Breast epithelium (tissue), 4 donors: ENCODE measurements at regions not wholly inside any gene's neighbourhood (a gene's known extent, or its start where the extent isn't known, plus 50 kb on each side); places are given as distances from the start of the nearest gene placed in this dataset.

Experiments used
- DNase-seq, 2 donors: peaks; one replicate each; pipeline ENCODE4 v3.0.0-alpha.2; 2019; ENCODE audit warnings: low spot score in 2 of 2
- H3K27ac ChIP-seq, 2 donors: fragments of 200-600 bp; sonication (generic) in 1 of 2; one replicate each; pipeline ENCODE4 v1.5.1; 2016 to 2019; ENCODE audit warnings: mild to moderate bottlenecking in 1 of 2
- H3K27me3 ChIP-seq, 2 donors: fragments of 200-600 bp; sonication (generic) in 1 of 2; one replicate each; pipeline versions ENCODE4 v1.5.1 to v1.6.0; 2017 to 2019; ENCODE audit warnings: control low read depth in 1 of 2, mild to moderate bottlenecking in 1 of 2
- H3K36me3 ChIP-seq: fragments of 200-600 bp; one replicate; pipeline ENCODE4 v1.5.1; 2019
- H3K4me1 ChIP-seq, 2 donors: fragments of 200-600 bp; sonication (generic); one replicate each; pipeline ENCODE4 v1.5.1; 2016 to 2019; ENCODE audit warnings: control low read depth in 1 of 2
- H3K4me3 ChIP-seq, 3 donors: fragments of 200-600 bp; sonication (generic); 1 replicate in 2 of 3; 2 replicates in 1 of 3; pipeline ENCODE4 v1.5.1; 2016 to 2019; ENCODE audit warnings: mild to moderate bottlenecking in 3 of 3, moderate library complexity in 2 of 3
- H3K9me3 ChIP-seq, 2 donors: fragments of 200-600 bp; sonication (generic) in 1 of 2; one replicate each; pipeline ENCODE4 v1.5.1; 2016 to 2019; ENCODE audit warnings: control low read depth in 1 of 2
- CTCF ChIP-seq, 3 donors: fragments of 450-650 bp; IDR thresholded peaks; one replicate each; pipeline ENCODE4 v1.5.1; 2016 to 2017; ENCODE audit warnings: antibody characterized with exemption in 3 of 3, mild to moderate bottlenecking in 3 of 3, moderate library complexity in 3 of 3
- POLR2A ChIP-seq: fragments of 450-650 bp; IDR thresholded peaks from one replicate; pipeline ENCODE4 v1.6.1; 2016; ENCODE audit warnings: antibody characterized with exemption, mild to moderate bottlenecking, moderate library complexity
- POLR2AphosphoS5 ChIP-seq, 3 donors: sonication (generic); formaldehyde crosslinking; IDR thresholded peaks; one replicate each; pipeline ENCODE4 v1.6.1; 2017; ENCODE audit warnings: antibody characterized with exemption in 3 of 3
- intact Hi-C: fragments of 100-400 bp; cut with DNase I; formaldehyde crosslinking; loops from one replicate; pipeline ENCODE4 v1.15.1; 2023; ENCODE audit warnings: low total_unique reads

DNA sequence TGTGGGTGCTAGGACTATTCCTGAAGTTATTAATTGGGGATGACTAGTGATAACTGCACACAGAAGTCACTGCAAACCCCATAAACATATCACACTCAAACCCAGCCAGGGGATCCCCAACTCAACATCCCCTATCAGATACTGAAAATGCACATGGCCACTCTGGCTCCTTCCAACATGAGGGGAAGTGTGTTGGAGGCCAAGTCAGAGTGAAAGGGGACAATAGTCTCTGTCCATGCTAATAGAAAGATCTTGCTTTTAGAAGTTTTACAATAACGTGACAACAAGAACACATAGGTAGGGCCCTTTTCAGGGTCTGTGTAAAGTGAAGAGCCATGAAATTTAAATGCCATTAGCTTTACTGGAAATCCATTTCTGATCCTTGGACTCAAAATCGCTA, 98.8 kb upstream of the SEMA6A start:
- no peak for DNase-seq
- intact Hi-C loops, result no loop called here
- TF ChIP-seq CTCF (IDR thresholded peaks at IDR 0.05), result no peak
- no peak for TF ChIP-seq POLR2A
- no peak for TF ChIP-seq POLR2AphosphoS5 (IDR thresholded peaks at IDR 0.05)
- Histone ChIP-seq H3K36me3 (no peaks in the 10 kb centered on the region), H3K27ac (no peak overlapping the region), H3K4me3 (no peak overlapping the region), H3K9me3 (no peaks in the 10 kb centered on the region), H3K27me3 (no peaks in the 10 kb centered on the region), H3K4me1 (peaks cover 0 to 3% of the 10 kb centered on the region in 2 donors)

GRCh38 chr5:116672203-116672602, 97.6 kb upstream of the SEMA6A start:
- TF ChIP-seq POLR2AphosphoS5 (IDR thresholded peaks at IDR 0.05), result no peak
- TF ChIP-seq CTCF (IDR thresholded peaks at IDR 0.05), result no peak
- TF ChIP-seq POLR2A, result no peak
- intact Hi-C loops, result no loop called here
- no peak for DNase-seq

GRCh38 chr5:116671211-116671736, 96.7 kb upstream of the SEMA6A start:
- peak overlapping the region; percentile 49 to 53 for H3K27ac ChIP-seq
- no peak for DNase-seq
- H3K4me1 ChIP-seq, result peaks cover 0 to 3% of the 10 kb centered on the region in 2 donors
- no peaks in the 10 kb centered on the region for H3K27me3 ChIP-seq
- TF ChIP-seq POLR2A, result no peak
- no peak for TF ChIP-seq CTCF (IDR thresholded peaks at IDR 0.05)
- TF ChIP-seq POLR2AphosphoS5 (IDR thresholded peaks at IDR 0.05), result no peak
- no peak overlapping the region for H3K4me3 ChIP-seq
- H3K9me3 ChIP-seq, result no peaks in the 10 kb centered on the region
- H3K36me3 ChIP-seq, result no peaks in the 10 kb centered on the region
- intact Hi-C loops, result no loop called here

More at GRCh38 chr5:116672203-116672602, 97.6 kb upstream of the SEMA6A start:
- Histone ChIP-seq H3K9me3 (no peaks in the 10 kb centered on the region), H3K36me3 (no peaks in the 10 kb centered on the region), H3K4me3 (no peak overlapping the region), H3K27me3 (no peaks in the 10 kb centered on the region), H3K4me1 (peaks cover 0 to 3% of the 10 kb centered on the region in 2 donors), H3K27ac (peak overlapping the region in 1 of 2 donors; percentile 49)

DNA sequence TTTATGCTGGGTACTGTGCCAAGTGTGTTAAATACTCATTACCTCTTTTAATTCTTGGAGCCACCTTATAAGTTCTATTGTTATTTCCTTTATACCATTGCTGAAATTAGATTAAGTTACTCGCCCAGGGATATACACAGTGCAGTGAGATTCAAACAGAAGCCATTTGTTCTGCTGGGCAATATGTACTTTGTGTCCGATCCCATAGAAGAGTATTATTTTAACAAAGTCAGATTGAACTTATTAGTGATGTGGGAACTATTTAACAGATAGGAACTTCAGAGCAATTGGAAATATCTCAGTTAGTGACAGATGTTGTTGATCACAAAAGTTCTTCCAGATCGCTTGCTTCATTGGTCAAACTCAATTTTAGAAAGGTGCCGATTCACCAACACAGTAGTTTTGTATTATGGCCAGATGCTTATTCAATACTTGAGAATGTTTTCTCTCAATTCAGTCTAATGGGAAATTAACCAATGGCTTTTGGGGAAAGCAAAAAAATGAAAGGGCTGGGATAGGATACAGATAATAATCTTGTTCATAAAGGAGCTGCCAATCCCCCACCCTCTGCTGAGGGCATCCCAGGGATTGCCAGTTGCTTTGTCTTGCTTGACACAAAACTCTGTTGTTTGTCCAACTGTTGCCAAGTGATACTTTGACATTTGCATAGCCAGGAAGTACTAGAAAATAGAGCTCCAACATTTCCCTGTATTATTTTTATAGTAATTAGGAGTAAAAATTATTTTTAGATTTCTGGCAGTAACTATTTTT, 94.8 kb upstream of the SEMA6A start:
- TF ChIP-seq POLR2A (no peak), POLR2AphosphoS5 (IDR thresholded peaks at IDR 0.05) (no peak)
- peaks cover 0 to 3% of the 10 kb centered on the region in 2 donors for H3K4me1 ChIP-seq
- peak overlapping the region; percentile 27 to 46 for H3K27ac ChIP-seq
- no peak overlapping the region for H3K4me3 ChIP-seq
- no peaks in the 10 kb centered on the region for H3K27me3 ChIP-seq
- DNase-seq, result no peak
- intact Hi-C loops, result no loop called here
- H3K9me3 ChIP-seq, result no peaks in the 10 kb centered on the region
- H3K36me3 ChIP-seq, result no peaks in the 10 kb centered on the region

GRCh38 chr5:116668390-116668789, 93.8 kb upstream of the SEMA6A start:
- no peak for TF ChIP-seq CTCF (IDR thresholded peaks at IDR 0.05)
- no peak for TF ChIP-seq POLR2AphosphoS5 (IDR thresholded peaks at IDR 0.05)
- TF ChIP-seq POLR2A, result no peak
- DNase-seq, result no peak
- no peak overlapping the region for H3K27ac ChIP-seq
- no peaks in the 10 kb centered on the region for H3K9me3 ChIP-seq
- peaks cover 0 to 3% of the 10 kb centered on the region in 2 donors for H3K4me1 ChIP-seq
- H3K4me3 ChIP-seq, result no peak overlapping the region
- intact Hi-C loops, result no loop called here
- H3K27me3 ChIP-seq, result no peaks in the 10 kb centered on the region
- H3K36me3 ChIP-seq, result no peaks in the 10 kb centered on the region
